OCI-LY1 (cell line): ENCODE measurements at regions not wholly inside any gene's neighbourhood (a gene's known extent, or its start where the extent isn't known, plus 50 kb on each side); places are given as distances from the start of the nearest gene placed in this dataset.

ENCODE experiments used
- H2AFZ ChIP-seq: fragments of 200-600 bp; sonication (generic), shearing (Covaris generic); 2 replicates; pipeline ENCODE4 v1.6.0; 2014; ENCODE audit warnings: antibody characterized with exemption, mild to moderate bottlenecking, low read length
- H3F3A ChIP-seq: fragments of 200-600 bp; sonication (generic), shearing (Covaris generic); 2 replicates; pipeline ENCODE4 v1.6.0; 2014; ENCODE audit warnings: mild to moderate bottlenecking, antibody characterized with exemption, low read length, moderate library complexity; ENCODE audit not compliant: insufficient read depth
- H3K27ac ChIP-seq: fragments of 200-600 bp; sonication (generic); 2 replicates; pipeline ENCODE4 v1.5.1; 2014; ENCODE audit warnings: low read length, mixed run types, mild to moderate bottlenecking, low read depth; ENCODE audit not compliant: poor library complexity, severe bottlenecking
- H3K27me3 ChIP-seq: fragments of 200-600 bp; sonication (generic); 2 replicates; pipeline ENCODE4 v1.6.0; 2014; ENCODE audit warnings: antibody characterized with exemption, mild to moderate bottlenecking, low read length, moderate library complexity; ENCODE audit not compliant: insufficient read depth
- H3K36me3 ChIP-seq: fragments of 200-600 bp; sonication (generic); 2 replicates; pipeline ENCODE4 v1.6.1; 2014; ENCODE audit warnings: mild to moderate bottlenecking, antibody characterized with exemption, low read length, moderate library complexity, mixed read lengths; ENCODE audit not compliant: insufficient read depth
- H3K4me1 ChIP-seq: fragments of 200-600 bp; sonication (generic); 2 replicates; pipeline ENCODE4 v1.5.1; 2014; ENCODE audit warnings: mild to moderate bottlenecking, low read length, moderate library complexity; ENCODE audit not compliant: insufficient read depth, severe bottlenecking
- H3K4me2 ChIP-seq: fragments of 200-600 bp; sonication (generic), shearing (Covaris generic); 2 replicates; pipeline ENCODE4 v1.6.1; 2014; ENCODE audit warnings: low read length
- H3K4me3 ChIP-seq: fragments of 200-600 bp; sonication (generic); 2 replicates; pipeline ENCODE4 v1.5.1; 2014; ENCODE audit warnings: low read length, low read depth, mild to moderate bottlenecking, mixed read lengths; ENCODE audit not compliant: poor library complexity, severe bottlenecking
- H3K79me2 ChIP-seq: fragments of 200-600 bp; shearing (Covaris generic); 2 replicates; pipeline ENCODE4 v1.6.1; 2016; ENCODE audit warnings: mixed run types, low read length, mixed read lengths; ENCODE audit not compliant: insufficient read depth
- H3K9ac ChIP-seq: fragments of 200-600 bp; sonication (generic), shearing (Covaris generic); 2 replicates; pipeline ENCODE4 v1.6.1; 2014; ENCODE audit warnings: mild to moderate bottlenecking, low read length, mixed read lengths
- H3K9me2 ChIP-seq: fragments of 200-600 bp; sonication (generic), shearing (Covaris generic); 2 replicates; pipeline ENCODE4 v1.6.1; 2014; ENCODE audit warnings: low read depth, mild to moderate bottlenecking, low read length, mixed read lengths
- H3K9me3 ChIP-seq: fragments of 200-600 bp; shearing (Covaris generic); 2 replicates; pipeline ENCODE4 v1.6.1; 2014; ENCODE audit warnings: low read length, mixed read lengths
- H4K20me1 ChIP-seq: fragments of 200-600 bp; sonication (generic), shearing (Covaris generic); 2 replicates; pipeline ENCODE4 v1.6.0; 2016; ENCODE audit warnings: mild to moderate bottlenecking, low read length; ENCODE audit not compliant: insufficient read depth
- CTCF ChIP-seq: fragments of 200-600 bp; sonication (generic), shearing (Covaris generic); IDR thresholded peaks from 2 replicates; pipeline ENCODE4 v1.5.1; 2017; ENCODE audit warnings: mild to moderate bottlenecking, antibody characterized with exemption, low read length, moderate library complexity, mixed read lengths
- EZH2 ChIP-seq: fragments of 200-600 bp; sonication (generic), shearing (Covaris generic); IDR thresholded peaks from 2 replicates; pipeline ENCODE4 v1.8.0; 2017; ENCODE audit warnings: borderline replicate concordance, mixed run types, mild to moderate bottlenecking, antibody characterized with exemption, low read length, moderate library complexity, mixed read lengths

- Histone ChIP-seq H3K4me1 (no peaks in the 10 kb centered on the region), H3K9me3 (no peaks in the 10 kb centered on the region), H3K4me2 (no peak overlapping the region), H3K79me2 (no peaks in the 10 kb centered on the region), H3K9me2 (no peaks in the 10 kb centered on the region), H3F3A (no peaks in the 10 kb centered on the region), H3K27me3 (no peaks in the 10 kb centered on the region), H3K9ac (no peak overlapping the region), H4K20me1 (no peaks in the 10 kb centered on the region), H2AFZ (no peak overlapping the region), H3K4me3 (no peak overlapping the region), H3K27ac (no peak overlapping the region), H3K36me3 (no peaks in the 10 kb centered on the region)
- no peak for TF ChIP-seq EZH2
- TF ChIP-seq CTCF: no peak
Observed at GRCh38 chr9:81844131-81844567, 84.1 kb upstream of the SPATA31D4 start.

- Histone ChIP-seq H3K79me2 (no peaks in the 10 kb centered on the region), H3K4me1 (no peaks in the 10 kb centered on the region), H3K27me3 (no peaks in the 10 kb centered on the region), H4K20me1 (no peaks in the 10 kb centered on the region), H3K27ac (no peak overlapping the region), H3F3A (no peaks in the 10 kb centered on the region), H3K4me3 (no peak overlapping the region), H3K9me2 (no peaks in the 10 kb centered on the region), H3K4me2 (no peak overlapping the region), H3K9ac (no peak overlapping the region), H3K36me3 (no peaks in the 10 kb centered on the region), H3K9me3 (no peaks in the 10 kb centered on the region), H2AFZ (no peak overlapping the region)
- TF ChIP-seq EZH2 (no peak), CTCF (no peak)
Observed at GRCh38 chr9:81847181-81847915, 80.9 kb upstream of the SPATA31D4 start.

GRCh38 chr9:81848472-81848871, 79.8 kb upstream of the SPATA31D4 start:
- Histone ChIP-seq H4K20me1 (no peaks in the 10 kb centered on the region), H2AFZ (no peak overlapping the region), H3K27me3 (no peaks in the 10 kb centered on the region), H3K4me2 (no peak overlapping the region), H3K27ac (no peak overlapping the region), H3K9me2 (no peaks in the 10 kb centered on the region), H3K9ac (no peak overlapping the region), H3F3A (no peaks in the 10 kb centered on the region), H3K79me2 (no peaks in the 10 kb centered on the region), H3K9me3 (no peaks in the 10 kb centered on the region), H3K36me3 (no peaks in the 10 kb centered on the region), H3K4me3 (no peak overlapping the region), H3K4me1 (no peaks in the 10 kb centered on the region)
- TF ChIP-seq EZH2: no peak
- peak; percentile 32; the same call in 1 of the 2 replicates for TF ChIP-seq CTCF
